K562 (cell line): ENCODE measurements at regions not wholly inside any gene's neighbourhood (a gene's known extent, or its start where the extent isn't known, plus 50 kb on each side); places are given as distances from the start of the nearest gene placed in this dataset.

ENCODE experiments used
- ATAC-seq: fragments of 200-7000 bp; cut with Tn5 transposase; 3 replicates; pipeline ENCODE4 v1.9.1; 2020; ENCODE audit warnings: moderate library complexity
- BruUV-seq: library from RNA; stranded (reverse); fragments of 400-500 nt; replicated peaks from 2 replicates; lab custom pipeline; 2021; lab: Mats Ljungman, UMichigan
- CTCF ChIA-PET: fragments of 300-600 bp; formaldehyde crosslinking; extraction: SDS; loops from one replicate; lab custom pipeline; 2021; ENCODE audit warnings: low intra/inter-chr PET ratio; lab: Yijun Ruan, JAX
- POLR2A ChIA-PET: fragments of 300-600, 350-650 bp; sonication (Branson Sonifier 250); formaldehyde crosslinking; extraction: SDS; loops from one replicate; lab custom pipeline; 2021; ENCODE audit warnings: antibody characterized with exemption, inconsistent platforms; lab: Yijun Ruan, JAX
- DNase-seq, 4 experiments: peaks; one replicate each; pipeline versions ENCODE4 v3.0.0 to v3.0.0-alpha.2; 2011 to 2018; ENCODE audit warnings: low spot score in 3 of 4, mixed read lengths in 3 of 4; ENCODE audit errors: extremely low read depth in 1 of 4
- FAIRE-seq: peaks from 2 replicates; lab custom pipeline; 2011; peaks lifted over from hg19 to GRCh38; lab: Jason Lieb, UNC
- H2AFZ ChIP-seq: 2 replicates; pipeline ENCODE4 v1.6.0; 2011; ENCODE audit warnings: low read depth, low read length, control low read depth, inconsistent platforms
- H3K27ac ChIP-seq: fragments of 200-600 bp; 3 replicates; pipeline ENCODE4 v1.8.0; 2011; ENCODE audit warnings: low read depth, mild to moderate bottlenecking, control low read depth, inconsistent platforms, low read length, moderate library complexity, mixed read lengths; ENCODE audit errors: extremely low read depth
- H3K27me3 ChIP-seq, 2 experiments: fragments of 300-600 bp in 1 of 2; 2 replicates in 1 of 2; 3 replicates in 1 of 2; pipeline versions ENCODE4 v1.6.0 to v1.8.0; 2011; ENCODE audit warnings: inconsistent platforms in 2 of 2, low read length in 2 of 2, mild to moderate bottlenecking in 1 of 2, mixed read lengths in 1 of 2, moderate library complexity in 1 of 2; ENCODE audit not compliant: control insufficient read depth in 2 of 2, insufficient read depth in 2 of 2
- H3K36me3 ChIP-seq: fragments of 300-600 bp; 3 replicates; pipeline ENCODE4 v1.8.0; 2011; ENCODE audit warnings: mild to moderate bottlenecking, low read length, inconsistent platforms; ENCODE audit not compliant: control insufficient read depth, insufficient read depth
- H3K4me1 ChIP-seq, 2 experiments: fragments of 200-600 bp in 1 of 2; replicated peaks in 1 of 2; 2 replicates in 1 of 2; 3 replicates in 1 of 2; pipeline versions ENCODE4 v1.5.1 to v1.8.0; 2011; ENCODE audit warnings: inconsistent platforms in 2 of 2, low read length in 2 of 2, mild to moderate bottlenecking in 1 of 2, mixed read lengths in 1 of 2, moderate library complexity in 1 of 2; ENCODE audit not compliant: control insufficient read depth in 2 of 2, insufficient read depth in 2 of 2
- H3K4me2 ChIP-seq: 2 replicates; pipeline ENCODE4 v1.6.1; 2011; ENCODE audit warnings: low read length, control low read depth, inconsistent platforms, mixed read lengths; ENCODE audit not compliant: insufficient read depth
- H3K4me3 ChIP-seq: fragments of 200-600 bp; sonication (generic), shearing (Covaris generic); 2 replicates; pipeline ENCODE4 v1.5.1; 2016; ENCODE audit warnings: control low read depth, inconsistent platforms
- H3K79me2 ChIP-seq: fragments of 200-600 bp; 3 replicates; pipeline ENCODE4 v1.8.0; 2011; ENCODE audit warnings: low read length, inconsistent platforms; ENCODE audit not compliant: control insufficient read depth, insufficient read depth
- H3K9ac ChIP-seq, 2 experiments: 2 replicates each; pipeline versions ENCODE4 v1.6.0 to v1.6.1; 2011; ENCODE audit warnings: low read depth in 2 of 2, low read length in 2 of 2, control low read depth in 1 of 2, inconsistent platforms in 1 of 2, mild to moderate bottlenecking in 1 of 2, mixed read lengths in 1 of 2; ENCODE audit not compliant: insufficient read depth in 1 of 2
- H3K9me1 ChIP-seq: one replicate; pipeline ENCODE4 v1.6.0; 2011; ENCODE audit warnings: inconsistent platforms, mild to moderate bottlenecking, low read length, moderate library complexity; ENCODE audit not compliant: control insufficient read depth, insufficient read depth
- H3K9me3 ChIP-seq: replicated peaks from 2 replicates; pipeline ENCODE4 v1.5.1; 2011; ENCODE audit warnings: low read depth, low read length, inconsistent platforms; ENCODE audit not compliant: control insufficient read depth, insufficient read depth
- H4K20me1 ChIP-seq: replicated peaks from 2 replicates; pipeline ENCODE4 v1.6.1; 2011; ENCODE audit warnings: low read length, inconsistent platforms, mixed read lengths; ENCODE audit not compliant: control insufficient read depth, insufficient read depth
- BRD4 ChIP-seq: fragments of 200-600 bp; sonication (generic); IDR thresholded peaks from 2 replicates; pipeline ENCODE4 v1.6.1; 2017; ENCODE audit warnings: inconsistent platforms
- CHD2 ChIP-seq: IDR thresholded peaks from 2 replicates; pipeline ENCODE4 v1.6.1; 2011; ENCODE audit warnings: low read depth, low read length
- L3MBTL2 ChIP-seq: fragments of 450-650 bp; IDR thresholded peaks from 2 replicates; pipeline ENCODE4 v1.6.1; 2016; ENCODE audit warnings: mild to moderate bottlenecking, moderate library complexity
- NR2C1 ChIP-seq, 2 experiments: fragments of 450-650 bp; IDR thresholded peaks; 2 replicates each; pipeline ENCODE4 v1.6.1; 2017; ENCODE audit warnings: mild to moderate bottlenecking in 2 of 2, antibody characterized with exemption in 1 of 2, inconsistent platforms in 1 of 2, missing compliant biosample characterization in 1 of 2, missing genetic modification characterization in 1 of 2
- RBM34 ChIP-seq: fragments of 200-400 bp; formaldehyde crosslinking; IDR thresholded peaks from 2 replicates; pipeline ENCODE4 v1.6.1; 2018; ENCODE audit warnings: low read length, borderline replicate concordance; ENCODE audit not compliant: insufficient read depth
- SIN3B ChIP-seq: fragments of 450-650 bp; IDR thresholded peaks from 2 replicates; pipeline ENCODE4 v1.6.1; 2017; ENCODE audit warnings: low read depth, mild to moderate bottlenecking, moderate library complexity
- SMC3 ChIP-seq: conservative IDR thresholded peaks from 2 replicates; pipeline ENCODE4 v1.6.1; 2011; ENCODE audit warnings: low read depth, low read length, improper control_type of control experiment; ENCODE audit not compliant: insufficient read depth
- STAG1 ChIP-seq: sonication (generic); formaldehyde crosslinking; IDR thresholded peaks from 2 replicates; pipeline ENCODE4 v1.5.0; 2020; ENCODE audit warnings: missing genetic modification reagents, borderline replicate concordance
- ZBTB1 ChIP-seq: sonication (generic); formaldehyde crosslinking; IDR thresholded peaks from 2 replicates; pipeline ENCODE4 v1.8.1; 2023; ENCODE audit warnings: missing genetic modification reagents, low read depth, mild to moderate bottlenecking, borderline replicate concordance
- ZNF551 ChIP-seq: fragments of 250-450 bp; sonication (Bioruptor Pico); IDR thresholded peaks from 2 replicates; pipeline ENCODE4 v1.5.0; 2021; ENCODE audit warnings: mild to moderate bottlenecking, moderate library complexity
- ZNF584 ChIP-seq: fragments of 200-800 bp; sonication (Bioruptor generic); IDR thresholded peaks from 2 replicates; pipeline ENCODE4 v1.6.1; 2016; ENCODE audit warnings: low read depth, mild to moderate bottlenecking, missing genetic modification characterization, missing compliant biosample characterization
- ZNF699 ChIP-seq: fragments of 250-450 bp; sonication (Bioruptor Pico); IDR thresholded peaks from 2 replicates; pipeline ENCODE4 v1.8.0; 2021; ENCODE audit warnings: mild to moderate bottlenecking, moderate library complexity; ENCODE audit not compliant: insufficient replicate concordance
- ZNF740 ChIP-seq, 3 experiments: fragments of 200-800 bp in 1 of 3; sonication (Bioruptor generic) in 1 of 3; sonication (generic) in 1 of 3; formaldehyde crosslinking in 1 of 3; IDR thresholded peaks; 2 replicates each; pipeline versions ENCODE4 v1.6.1 to v1.8.0; 2016 to 2022; ENCODE audit warnings: mild to moderate bottlenecking in 2 of 3, missing compliant biosample characterization in 2 of 3, missing genetic modification characterization in 2 of 3, missing genetic modification reagents in 1 of 3
- ZNF764 ChIP-seq: fragments of 250-450 bp; sonication (Bioruptor Pico); IDR thresholded peaks from 2 replicates; pipeline ENCODE4 v1.4.0; 2020; ENCODE audit warnings: low read depth, mild to moderate bottlenecking, moderate library complexity
- WGBS: fragments of 100-300 bp; shearing (Covaris generic); methylation state at CpG from one replicate; pipeline ENCODE4 v1.1.6; 2016; ENCODE audit warnings: low coverage, mixed read lengths; ENCODE audit not compliant: insufficient coverage; ENCODE audit errors: missing lambda C conversion rate; 5-methylcytosine and 5-hydroxymethylcytosine counted together
- in situ Hi-C: fragments of 300-500 bp; cut with MboI; formaldehyde crosslinking; loops from 4 replicates; pipeline ENCODE4 v1.15.0; 2018; ENCODE audit warnings: inconsistent platforms, mixed read lengths
- intact Hi-C: fragments of 100-400 bp; cut with micrococcal nuclease; formaldehyde crosslinking; loops from 2 replicates; pipeline ENCODE4 v1.14.2; 2022

GRCh38 chr18:40921845-40922629 is 1033.0 kb upstream of the PIK3C3 start:
- TF ChIP-seq SMC3, result no peak
- TF ChIP-seq ZNF764 (CRISPR knock-in tag), result no peak
- no peak for TF ChIP-seq STAG1 (CRISPR knock-in tag)
- TF ChIP-seq BRD4, result no peak
- TF ChIP-seq ZNF584, result no peak
- TF ChIP-seq CHD2, result no peak
- H3K4me3 ChIP-seq, result no peak overlapping the region
- POLR2A ChIA-PET, result no interaction called here
- no peaks in the 10 kb centered on the region for H3K79me2 ChIP-seq
- WGBS, result 3% methylated on average over 4 of the region's 4 CpGs
- DNase-seq (no peak), ATAC-seq (no peak), FAIRE-seq (no peak)
- no peak overlapping the region for H2AFZ ChIP-seq
- CTCF ChIA-PET, result no interaction called here
- H3K4me1 ChIP-seq, result no peaks in the 10 kb centered on the region
- H3K27me3 ChIP-seq, result no peaks in the 10 kb centered on the region
- H3K27ac ChIP-seq, result no peak overlapping the region
- BruUV-seq, result no TSS peak
- H3K4me2 ChIP-seq, result no peak overlapping the region
- no peak overlapping the region for H3K9ac ChIP-seq
- no peaks in the 10 kb centered on the region for H3K9me1 ChIP-seq
- no peaks in the 10 kb centered on the region for H3K9me3 ChIP-seq
- intact Hi-C loops, result no loop called here
- H3K36me3 ChIP-seq, result no peaks in the 10 kb centered on the region
- no peaks in the 10 kb centered on the region for H4K20me1 ChIP-seq
- in situ Hi-C loops, result no loop called here

- in situ Hi-C loops (no loop called here), intact Hi-C loops (no loop called here)
- H3K27ac ChIP-seq, result no peak overlapping the region
- no peaks in the 10 kb centered on the region; the same call in 1 of the 2 replicates for H3K9me3 ChIP-seq
- BruUV-seq, result no TSS peak
- FAIRE-seq (no peak), ATAC-seq (no peak), DNase-seq (no peak)
- no peak overlapping the region for H2AFZ ChIP-seq
- H3K9me1 ChIP-seq, result no peaks in the 10 kb centered on the region
- no peaks in the 10 kb centered on the region for H4K20me1 ChIP-seq
- H3K79me2 ChIP-seq, result no peaks in the 10 kb centered on the region
- no peak overlapping the region for H3K4me3 ChIP-seq
- CTCF ChIA-PET, result no interaction called here
- no peak overlapping the region for H3K9ac ChIP-seq
- no peak for TF ChIP-seq NR2C1 (IDR thresholded peaks at IDR 0.05)
- TF ChIP-seq NR2C1 (tag; IDR thresholded peaks at IDR 0.05), result no peak
- no peak for TF ChIP-seq ZNF551 (CRISPR knock-in tag)
- no peak for TF ChIP-seq L3MBTL2
- no peak for TF ChIP-seq ZNF699 (CRISPR knock-in tag)
- no peak for TF ChIP-seq ZNF740 (CRISPR knock-in tag; IDR thresholded peaks at IDR 0.05)
- no peak for TF ChIP-seq ZNF740 (tag; IDR thresholded peaks at IDR 0.05)
- TF ChIP-seq SIN3B, result no peak
- no peak for TF ChIP-seq ZBTB1 (CRISPR knock-in tag)
- TF ChIP-seq RBM34, result no peak
- TF ChIP-seq, all 486 proteins: peak for 0
- no peaks in the 10 kb centered on the region for H3K36me3 ChIP-seq
- no peaks in the 10 kb centered on the region for H3K4me1 ChIP-seq
- no peak overlapping the region for H3K4me2 ChIP-seq
- no peaks in the 10 kb centered on the region for H3K27me3 ChIP-seq
- POLR2A ChIA-PET, result no interaction called here
Observed at GRCh38 chr18:40917056-40917455, 1038.0 kb upstream of the PIK3C3 start.
